ENCODE measurements at regions not wholly inside any gene's neighbourhood (a gene's known extent, or its start where the extent isn't known, plus 50 kb on each side); places are given as distances from the start of the nearest gene placed in this dataset.

DNA sequence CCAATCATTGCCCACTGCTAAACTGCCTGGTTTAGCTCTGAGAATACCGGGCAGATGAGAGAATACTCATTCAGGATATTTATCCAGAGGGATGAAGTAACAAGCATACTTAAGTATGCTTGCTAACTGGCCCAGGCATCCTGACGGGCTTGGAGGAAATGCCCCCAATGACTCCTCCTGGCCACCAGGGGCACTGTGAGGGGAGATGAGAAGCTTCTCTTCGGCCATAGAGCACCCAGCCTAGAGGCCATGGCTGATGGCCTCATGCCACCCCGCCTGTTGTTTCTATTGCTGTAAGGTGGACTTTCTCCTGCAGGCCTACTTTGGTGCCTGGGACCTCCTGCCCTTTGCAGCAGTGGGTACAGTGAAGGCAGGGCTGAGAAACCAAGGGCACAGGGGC lies 134.5 kb upstream of the FSTL4 start:
- H4K20me1 ChIP-seq (ENCODE audit: control insufficient read depth, insufficient read depth, insufficient read length): no peaks in the 10 kb centered on the region
- 0 out of 4 replicates have a peak, but pooled peaks cover 0 to 2% of the 10 kb centered on the region in 2 experiments for H3K4me1 Mint-ChIP-seq
- H3K4me1 ChIP-seq (ENCODE audit: insufficient read depth, low read length): no peaks in the 10 kb centered on the region
- H3K27ac ChIP-seq (ENCODE audit: insufficient read length, low read depth, low read length): no peak overlapping the region
- no peak overlapping the region for H3K18ac ChIP-seq (ENCODE audit: insufficient read length, low read depth, low read length)
- no peaks in the 10 kb centered on the region for H3K23me2 ChIP-seq (ENCODE audit: insufficient read length, low read depth, low read length, poor library complexity, severe bottlenecking)
- H3K9me3 Mint-ChIP-seq: no peaks in the 10 kb centered on the region; a peak in 1 of 5 replicates
- no peak overlapping the region for H4K91ac ChIP-seq (ENCODE audit: insufficient read length, low read depth, low read length)
- no peak overlapping the region for H2BK15ac ChIP-seq (ENCODE audit: low read depth, low read length)
- H2AK5ac ChIP-seq (ENCODE audit: insufficient read length, low read length): no peak overlapping the region
- H3K27ac Mint-ChIP-seq: no peak overlapping the region
- no peak overlapping the region for H3K23ac ChIP-seq (ENCODE audit: insufficient read length, low read depth, low read length)
- no peak overlapping the region for H3K14ac ChIP-seq (ENCODE audit: insufficient read depth, low read length)
- no peak overlapping the region for H2AFZ ChIP-seq (ENCODE audit: low read length)
- TF ChIP-seq, protein P1, sequence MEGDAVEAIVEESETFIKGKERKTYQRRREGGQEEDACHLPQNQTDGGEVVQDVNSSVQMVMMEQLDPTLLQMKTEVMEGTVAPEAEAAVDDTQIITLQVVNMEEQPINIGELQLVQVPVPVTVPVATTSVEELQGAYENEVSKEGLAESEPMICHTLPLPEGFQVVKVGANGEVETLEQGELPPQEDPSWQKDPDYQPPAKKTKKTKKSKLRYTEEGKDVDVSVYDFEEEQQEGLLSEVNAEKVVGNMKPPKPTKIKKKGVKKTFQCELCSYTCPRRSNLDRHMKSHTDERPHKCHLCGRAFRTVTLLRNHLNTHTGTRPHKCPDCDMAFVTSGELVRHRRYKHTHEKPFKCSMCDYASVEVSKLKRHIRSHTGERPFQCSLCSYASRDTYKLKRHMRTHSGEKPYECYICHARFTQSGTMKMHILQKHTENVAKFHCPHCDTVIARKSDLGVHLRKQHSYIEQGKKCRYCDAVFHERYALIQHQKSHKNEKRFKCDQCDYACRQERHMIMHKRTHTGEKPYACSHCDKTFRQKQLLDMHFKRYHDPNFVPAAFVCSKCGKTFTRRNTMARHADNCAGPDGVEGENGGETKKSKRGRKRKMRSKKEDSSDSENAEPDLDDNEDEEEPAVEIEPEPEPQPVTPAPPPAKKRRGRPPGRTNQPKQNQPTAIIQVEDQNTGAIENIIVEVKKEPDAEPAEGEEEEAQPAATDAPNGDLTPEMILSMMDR (conservative IDR thresholded peaks at IDR 0.05): peak; percentile 63
- H3T11ph ChIP-seq (ENCODE audit: low read length): no peak overlapping the region
- no peaks in the 10 kb centered on the region for H3K79me1 ChIP-seq (ENCODE audit: insufficient read depth, low read depth, low read length, poor library complexity, severe bottlenecking)
- DNase-seq: no peak
- H3K9ac ChIP-seq (ENCODE audit: extremely low read depth, insufficient read length, low read length): no peak overlapping the region
- no peak overlapping the region for H3K4ac ChIP-seq (ENCODE audit: low read depth, low read length)
- H4K5ac ChIP-seq (ENCODE audit: insufficient read length, low read depth, low read length): no peak overlapping the region
- H3K27me3 Mint-ChIP-seq (ENCODE audit: low read depth): peaks cover 3% of the 10 kb centered on the region
- H3K9me3 ChIP-seq (ENCODE audit: control insufficient read depth, low read depth, low read length): no peaks in the 10 kb centered on the region
- no peak overlapping the region for H2BK20ac ChIP-seq (ENCODE audit: low read depth, low read length, poor library complexity, severe bottlenecking)
- no peak overlapping the region for H3K4me2 ChIP-seq (ENCODE audit: insufficient read depth, insufficient read length, low read length)
- WGBS (ENCODE audit: extremely low coverage, insufficient read length, low lambda C conversion rate): no CpG with 5 or more reads among the region's 4 CpGs
- H3K27me3 ChIP-seq (ENCODE audit: insufficient read depth, low read length): no peaks in the 10 kb centered on the region; the same call in 1 of the 2 replicates
- H4K8ac ChIP-seq (replicated peaks; ENCODE audit: insufficient read length, low read depth, low read length): no peak overlapping the region
- no peak overlapping the region for H3K4me3 Mint-ChIP-seq
- H2BK120ac ChIP-seq (ENCODE audit: low read depth, low read length, poor library complexity, severe bottlenecking): no peak overlapping the region
- H3K56ac ChIP-seq (ENCODE audit: insufficient read length, low read depth, low read length): no peak overlapping the region
- no peaks in the 10 kb centered on the region for H3K36me3 Mint-ChIP-seq (ENCODE audit: insufficient read depth in 1 of 3, low read depth in 3 of 3)
- H2BK5ac ChIP-seq (ENCODE audit: insufficient read length, low read length): no peak overlapping the region
- H2BK12ac ChIP-seq (ENCODE audit: insufficient read length, low read depth, low read length): no peak overlapping the region
- no peaks in the 10 kb centered on the region for H3K79me2 ChIP-seq (ENCODE audit: insufficient read depth, low read length)
